DMS153 treated with DMSO at 0.1 percent for 48 hours (cell line): ENCODE measurements at regions not wholly inside any gene's neighbourhood (a gene's known extent, or its start where the extent isn't known, plus 50 kb on each side); places are given as distances from the start of the nearest gene placed in this dataset.
"Not testable (repeated sequence)": the region's sequence is repeated elsewhere in the genome, so short reads cannot be mapped to it uniquely, and the experiment has no call there.

Source experiments
- DNase-seq: peaks from one replicate; lab custom pipeline; 2025; ENCODE audit not compliant: unreplicated experiment; lab: John Stamatoyannopoulos, UW

- DNase-seq: no peak
Observed at GRCh38 chr20:6662309-6662708, 105.2 kb upstream of the BMP2 start.

GRCh38 chr20:6660441-6660840 lies 107.0 kb upstream of the BMP2 start:
- no peak for DNase-seq

DNA sequence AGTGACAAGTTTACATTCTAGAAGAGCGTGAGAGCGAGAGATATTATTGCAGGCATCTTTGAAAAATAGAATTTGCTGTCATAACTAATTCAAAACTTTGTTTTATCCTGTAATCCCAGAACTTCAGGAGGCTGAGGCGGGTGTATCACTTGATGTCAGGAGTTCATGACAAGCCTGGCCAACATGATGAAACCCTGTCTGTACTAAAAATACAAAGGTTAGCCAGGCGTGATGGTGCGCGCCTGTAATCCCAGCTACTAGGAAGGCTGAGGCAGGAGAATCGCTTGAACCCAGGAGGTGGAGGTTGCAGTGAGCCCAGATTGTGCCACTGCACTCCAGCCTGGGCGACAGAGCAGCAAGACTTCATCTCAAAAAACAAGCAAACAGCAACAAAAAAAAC lies 108.6 kb upstream of the BMP2 start:
- DNase-seq: not testable (repeated sequence)

DNA sequence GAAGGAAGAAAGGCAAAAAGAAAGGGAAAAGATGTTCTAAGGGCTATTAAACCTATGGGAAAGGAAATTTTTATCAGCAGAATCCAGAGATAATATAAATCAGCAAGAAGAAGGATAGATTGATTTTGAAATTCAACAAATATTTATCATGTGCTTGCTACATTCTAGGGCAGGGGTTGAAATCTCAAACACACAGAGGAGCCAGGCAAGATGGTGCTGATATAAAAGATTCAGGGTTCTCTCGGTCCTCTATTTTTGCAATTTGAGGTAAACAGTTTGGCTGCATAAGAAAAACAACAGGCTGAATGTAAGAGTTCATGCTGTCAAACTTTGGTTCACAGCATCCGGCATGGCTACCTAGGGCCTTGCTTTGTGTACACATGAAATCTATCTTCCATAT lies 109.6 kb upstream of the BMP2 start:
- no peak for DNase-seq

DNA sequence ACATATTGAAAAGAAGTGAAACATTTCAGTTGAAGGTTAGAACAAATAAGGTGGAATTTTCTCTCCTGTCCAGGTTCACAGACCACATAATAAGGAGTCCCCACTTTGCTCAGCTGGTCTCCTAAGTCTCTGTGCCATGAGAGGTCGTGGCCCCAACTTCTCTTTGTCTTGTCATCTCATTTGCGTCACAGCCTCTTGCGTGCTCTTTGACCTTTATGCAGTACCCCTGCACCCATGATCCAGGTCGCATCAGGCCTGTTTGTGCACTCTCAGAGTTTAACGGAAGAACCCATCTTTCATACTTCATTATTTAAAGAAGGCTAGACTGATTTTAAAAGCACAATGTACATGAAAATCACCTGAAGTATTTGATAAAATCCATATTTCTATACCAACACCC lies 110.4 kb upstream of the BMP2 start:
- no peak for DNase-seq

DNA sequence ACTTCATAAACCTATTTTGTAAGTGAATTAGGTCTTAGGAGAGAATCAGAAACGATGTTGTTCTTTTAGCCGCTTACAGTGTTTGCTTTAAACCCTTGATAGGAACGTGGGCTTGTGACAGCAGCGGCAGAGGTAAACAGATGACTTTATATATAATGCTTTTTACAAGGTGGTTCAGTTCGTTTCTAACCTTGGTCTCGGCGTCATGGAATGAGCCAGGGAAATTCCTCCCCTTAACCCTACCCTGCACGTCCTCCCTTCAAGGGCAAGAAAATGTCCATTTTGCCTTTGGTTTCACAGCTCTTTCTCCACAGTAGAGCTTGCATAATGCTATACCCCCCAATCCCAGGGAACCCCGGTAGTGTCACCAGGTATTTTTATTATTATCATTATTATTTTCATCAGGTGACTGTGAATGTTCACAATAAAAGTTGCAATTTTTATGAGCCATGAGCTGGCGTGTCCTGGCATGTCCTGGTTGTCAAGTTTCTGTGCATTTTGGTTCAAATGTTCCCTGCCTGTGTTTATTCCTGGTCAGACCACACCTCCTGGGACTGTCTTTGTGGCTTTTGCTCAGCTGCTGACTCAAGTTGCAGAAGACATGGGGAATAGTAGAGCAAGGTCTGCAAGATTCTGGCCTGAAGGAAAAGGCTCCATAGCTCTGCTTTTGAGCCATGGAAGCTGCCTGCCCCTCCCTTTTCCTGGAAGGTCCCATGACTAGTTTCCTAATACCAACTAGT lies 112.8 kb upstream of the BMP2 start:
- DNase-seq: no peak

DNA sequence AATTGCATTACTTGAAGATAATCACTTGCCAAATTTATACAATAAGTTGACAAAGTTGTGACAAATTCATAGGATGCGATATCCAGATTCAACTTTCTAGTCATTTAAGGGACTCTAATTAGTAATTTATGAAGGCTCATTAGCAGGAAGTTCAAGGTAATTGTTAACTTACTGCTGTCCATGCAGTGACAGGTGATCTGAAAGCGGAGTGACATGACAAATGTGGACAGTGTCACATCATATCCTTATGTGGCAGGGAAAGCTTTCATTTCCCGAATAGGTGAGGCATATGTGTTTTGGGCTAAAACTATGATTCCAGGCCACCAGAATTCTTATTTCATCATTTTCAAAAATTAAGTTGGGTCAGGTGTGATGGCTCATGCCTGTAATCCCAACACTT lies 115.9 kb upstream of the BMP2 start:
- no peak for DNase-seq

- no peak for DNase-seq
Observed at GRCh38 chr20:6651016-6651415, 116.5 kb upstream of the BMP2 start.

DNA sequence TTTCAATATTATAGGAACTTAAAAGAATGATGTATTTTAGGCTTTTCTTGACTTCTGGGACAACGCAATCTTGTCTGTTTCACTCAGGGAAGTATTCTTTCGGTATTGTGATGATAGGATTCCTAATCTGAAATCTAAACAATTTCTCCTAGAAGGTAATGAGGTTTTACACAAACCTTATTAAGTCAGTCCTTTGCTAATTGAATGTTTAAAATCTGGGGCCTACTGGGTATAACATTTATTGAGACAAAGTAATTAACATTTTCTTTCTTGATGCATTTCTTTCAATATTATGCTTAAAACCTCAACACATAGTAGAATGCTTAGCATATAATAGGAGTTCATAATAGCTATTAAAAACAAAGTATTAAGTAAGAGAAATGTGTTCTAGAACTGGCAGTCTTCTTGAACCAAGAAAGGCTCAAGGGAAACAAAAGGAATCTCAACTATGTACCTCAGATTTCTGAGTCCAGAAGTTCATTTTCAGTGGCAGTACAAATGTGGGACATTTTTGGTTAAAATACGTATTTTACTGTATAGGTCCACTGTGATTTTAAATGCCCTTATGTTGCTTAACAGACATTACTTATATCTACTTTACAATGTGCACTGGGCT lies 121.4 kb upstream of the BMP2 start:
- no peak for DNase-seq

DNA sequence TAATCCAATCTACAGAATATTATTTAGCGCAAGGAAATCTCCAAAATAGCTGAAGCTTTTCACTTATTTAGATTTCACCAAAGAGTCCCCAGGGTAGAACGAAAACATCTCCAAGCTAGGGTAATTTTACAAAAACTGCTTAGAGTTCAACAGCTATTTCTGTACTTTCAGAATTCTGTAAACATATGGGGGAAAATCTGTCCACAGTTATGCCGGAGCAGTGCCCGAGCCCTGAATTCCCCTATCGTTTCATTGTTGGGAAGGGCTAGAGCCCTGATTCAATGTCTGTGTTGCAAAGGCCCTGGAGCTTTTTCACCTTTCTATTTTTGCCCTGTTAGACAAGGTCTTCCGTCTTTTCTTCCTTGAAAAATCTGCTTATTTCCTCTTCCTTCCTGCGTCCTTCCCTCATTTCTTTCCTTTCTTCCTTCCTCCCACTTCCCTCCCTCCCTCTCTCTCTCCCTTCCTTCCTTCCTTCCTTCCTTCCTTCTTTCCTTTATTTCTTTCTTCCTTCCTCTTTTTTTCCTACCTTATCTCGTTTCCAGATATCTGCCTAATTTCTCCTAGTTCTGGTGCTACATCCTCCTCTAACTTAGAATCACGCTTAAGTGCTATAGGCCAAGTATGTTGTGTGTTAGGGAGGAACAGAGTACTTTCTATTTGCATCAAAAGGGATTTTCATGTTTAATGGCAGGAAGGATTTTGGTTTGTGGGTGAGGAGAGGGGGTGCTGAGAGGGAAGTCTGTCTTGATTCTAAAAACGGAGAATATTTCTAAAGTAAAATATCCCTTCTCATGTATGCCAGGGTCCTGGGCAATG lies 122.5 kb upstream of the BMP2 start:
- no peak for DNase-seq

- DNase-seq: no peak
Observed at GRCh38 chr20:6641012-6641411, 126.5 kb upstream of the BMP2 start.

GRCh38 chr20:6637160-6637579 lies 130.3 kb upstream of the BMP2 start:
- DNase-seq: no peak

DNA sequence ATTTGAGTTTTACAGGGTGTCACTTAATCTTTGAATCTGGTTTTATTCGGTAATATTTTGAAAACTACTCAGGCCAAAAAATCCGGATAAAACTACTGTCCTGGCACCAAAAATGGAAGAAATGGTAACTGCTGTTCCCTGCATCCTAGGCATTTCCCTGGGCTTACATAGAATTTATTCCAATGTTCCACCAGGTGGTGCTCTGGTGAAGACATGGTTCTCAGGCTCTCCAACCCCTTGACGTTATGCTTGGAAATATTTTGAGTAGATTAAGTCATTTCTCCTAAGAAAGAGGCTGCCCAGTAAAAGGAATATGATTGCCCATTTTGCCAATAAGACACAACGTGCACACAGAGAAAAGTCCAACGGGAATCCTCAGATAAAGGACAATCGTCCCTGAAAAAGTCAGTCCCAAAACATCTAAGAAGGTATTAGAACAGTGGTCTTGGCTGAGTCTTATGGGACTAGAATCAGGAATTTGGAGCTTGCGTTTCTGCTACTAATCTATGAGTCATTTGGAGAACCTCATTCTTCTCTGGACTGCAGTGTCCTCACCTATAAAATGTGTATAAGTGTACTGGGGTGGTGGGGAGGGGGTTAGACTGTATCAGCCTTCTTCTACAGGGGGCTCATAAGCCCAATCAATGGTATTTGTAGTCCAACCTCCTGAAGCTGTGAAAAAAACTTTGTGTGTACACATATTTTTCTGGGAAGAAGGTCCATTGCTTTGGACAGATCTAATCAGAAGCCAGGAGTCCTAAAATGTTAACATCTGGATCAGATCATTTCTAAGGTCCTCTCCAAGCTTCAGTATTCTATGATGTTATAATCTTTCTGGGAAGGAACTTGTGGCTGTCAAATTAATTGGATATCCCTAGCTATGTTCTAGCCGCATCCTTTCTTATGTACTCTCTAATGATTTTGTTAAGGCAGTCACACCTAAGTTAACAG lies 131.0 kb upstream of the BMP2 start:
- DNase-seq: peak; percentile 28

DNA sequence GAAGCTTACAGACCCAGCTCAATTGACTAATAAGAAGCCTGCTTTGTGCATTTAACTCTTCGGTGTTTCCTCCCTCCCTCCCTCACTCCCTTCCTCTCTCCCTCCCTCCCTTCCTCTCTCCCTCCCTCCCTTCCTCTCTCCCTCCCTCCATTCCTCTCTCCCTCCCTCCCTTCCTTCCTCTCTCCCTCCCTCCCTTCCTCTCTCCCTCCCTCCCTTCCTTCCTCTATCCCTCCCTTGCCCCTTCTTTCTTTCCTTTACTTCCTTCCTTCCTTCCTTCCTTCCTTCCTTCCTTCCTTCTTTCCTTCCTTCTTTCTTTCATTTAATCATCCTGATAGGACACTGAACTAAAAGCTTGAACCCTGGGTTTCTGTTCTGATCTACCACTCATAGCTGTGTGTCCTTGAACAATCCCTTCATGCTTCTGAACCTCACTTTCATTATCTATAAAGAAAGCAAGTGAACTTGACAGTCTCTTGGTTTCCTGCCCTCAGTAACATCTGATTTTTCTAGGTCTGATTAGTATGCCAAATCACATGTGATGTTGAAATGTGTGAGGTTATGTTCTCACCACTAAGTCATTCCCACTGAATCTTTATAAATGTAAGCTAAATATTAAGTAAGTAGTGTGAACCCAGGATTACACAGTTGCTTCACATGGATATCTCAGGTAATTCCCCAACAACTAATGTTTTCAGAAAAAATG lies 132.3 kb upstream of the BMP2 start:
- DNase-seq: no peak

GRCh38 chr20:6632187-6632586 lies 135.3 kb upstream of the BMP2 start:
- DNase-seq: no peak

DNA sequence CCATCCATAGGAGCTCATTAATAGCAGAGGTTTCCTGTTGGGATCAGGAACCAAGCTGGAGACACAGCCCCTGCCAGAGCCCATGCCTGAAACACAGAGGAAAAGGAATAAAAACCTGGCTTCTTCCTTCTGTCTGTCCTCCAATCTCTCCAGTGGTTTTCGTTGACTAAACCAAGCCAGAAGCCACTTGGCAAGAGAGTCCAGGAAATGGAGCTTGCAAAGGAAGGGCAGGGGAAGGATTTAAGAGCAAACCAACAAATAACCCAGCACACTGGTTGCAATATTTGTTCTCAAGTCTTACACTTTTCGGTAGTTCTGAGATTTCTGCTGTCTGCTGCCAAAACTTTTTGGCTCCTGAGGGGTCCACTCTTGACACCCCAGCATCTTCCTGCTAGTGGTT lies 137.0 kb upstream of the BMP2 start:
- no peak for DNase-seq

DNA sequence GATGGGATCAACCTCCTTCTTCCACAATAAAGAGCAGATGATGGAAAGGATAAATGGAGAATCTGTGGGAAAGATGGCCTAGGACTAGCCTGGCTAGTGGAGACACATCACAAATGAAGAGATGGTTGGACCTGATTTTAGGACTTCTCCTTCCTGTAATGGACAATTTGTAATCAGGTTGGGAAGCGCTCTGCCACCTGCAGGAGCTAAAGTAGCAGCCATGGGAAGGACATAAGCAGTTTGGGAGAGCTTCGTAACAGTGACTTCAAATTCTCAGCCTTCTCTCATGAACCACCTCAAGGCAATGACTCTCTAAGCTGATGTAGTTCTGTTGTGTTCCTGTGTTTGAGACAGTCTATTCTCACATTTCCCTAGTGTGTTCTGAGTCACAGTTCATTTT lies 137.9 kb upstream of the BMP2 start:
- DNase-seq: no peak

GRCh38 chr20:6626805-6627204 lies 140.7 kb upstream of the BMP2 start:
- no peak for DNase-seq

DNA sequence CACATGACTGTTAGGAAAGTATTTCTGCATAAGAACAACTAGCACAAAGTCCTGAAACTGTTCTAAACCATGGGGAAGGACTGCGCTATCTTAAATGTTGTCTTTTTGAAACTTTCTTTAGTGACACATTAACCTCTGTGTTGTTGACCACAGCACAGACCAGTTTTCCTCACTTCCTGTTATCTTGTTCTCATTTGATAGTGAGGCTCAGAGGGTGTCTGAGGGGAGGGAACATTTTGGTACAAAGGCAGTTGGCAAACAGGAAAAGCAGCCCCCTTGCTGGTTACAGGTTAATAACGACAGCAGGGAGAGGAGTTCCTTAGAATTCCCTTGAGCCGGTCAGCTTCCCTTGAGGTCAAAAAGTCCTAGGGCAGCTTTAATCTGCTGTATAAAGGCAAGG lies 143.5 kb upstream of the BMP2 start:
- DNase-seq: no peak

- DNase-seq: no peak
Observed at GRCh38 chr20:6622041-6622440, 145.4 kb upstream of the BMP2 start.
